CD1c-positive myeloid dendritic cell (primary cell): ENCODE measurements at regions not wholly inside any gene's neighbourhood (a gene's known extent, or its start where the extent isn't known, plus 50 kb on each side); places are given as distances from the start of the nearest gene placed in this dataset.

Experiments
- DNase-seq: peaks from one replicate; pipeline ENCODE4 v3.0.0-alpha.2; 2016; ENCODE audit errors: extremely low spot score

GRCh38 chr4:182066037-182066436, 177.2 kb upstream of the TENM3 start:
- no peak for DNase-seq

DNA sequence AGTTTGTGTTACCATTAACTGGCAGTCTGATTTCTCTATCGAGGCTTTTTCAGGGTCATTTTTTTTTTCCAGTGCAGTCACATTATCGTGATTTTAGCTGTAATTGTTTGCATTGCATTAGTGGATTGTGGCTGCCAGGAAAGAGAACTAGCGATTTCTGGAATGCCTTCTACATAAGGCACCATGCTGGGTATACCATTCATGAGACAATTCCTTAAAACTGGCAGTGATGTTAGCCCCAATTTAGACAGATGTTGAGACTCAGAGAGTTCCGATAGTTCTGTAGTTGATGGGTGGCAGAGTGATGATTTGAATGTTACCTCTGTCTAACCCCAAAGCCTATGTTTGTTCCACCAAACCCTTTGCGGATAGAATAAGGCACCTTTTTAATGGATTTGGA, 175.4 kb upstream of the TENM3 start:
- no peak for DNase-seq

- no peak for DNase-seq
These were observed 174.3 kb upstream of the TENM3 start for GRCh38 chr4:182068920-182069319.

DNA sequence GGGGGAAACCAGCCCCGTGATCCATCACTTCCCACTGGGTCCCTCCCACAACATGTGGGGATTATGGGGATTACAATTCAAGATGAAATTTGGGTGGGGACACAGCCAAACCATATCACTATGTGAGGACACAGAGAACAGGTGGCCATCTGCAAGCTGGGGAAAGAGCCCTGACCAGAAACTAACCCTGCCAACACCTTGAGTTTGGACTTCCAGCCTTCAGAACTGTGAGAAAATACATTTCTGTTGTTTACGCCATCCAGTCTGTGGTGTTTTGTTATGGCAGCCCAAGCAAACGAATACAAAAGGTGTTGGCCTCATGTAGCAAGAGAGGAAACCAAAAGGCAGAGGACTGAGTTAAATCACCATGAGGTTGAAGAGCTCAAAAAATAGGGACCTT, 169.9 kb upstream of the TENM3 start:
- no peak for DNase-seq

DNA sequence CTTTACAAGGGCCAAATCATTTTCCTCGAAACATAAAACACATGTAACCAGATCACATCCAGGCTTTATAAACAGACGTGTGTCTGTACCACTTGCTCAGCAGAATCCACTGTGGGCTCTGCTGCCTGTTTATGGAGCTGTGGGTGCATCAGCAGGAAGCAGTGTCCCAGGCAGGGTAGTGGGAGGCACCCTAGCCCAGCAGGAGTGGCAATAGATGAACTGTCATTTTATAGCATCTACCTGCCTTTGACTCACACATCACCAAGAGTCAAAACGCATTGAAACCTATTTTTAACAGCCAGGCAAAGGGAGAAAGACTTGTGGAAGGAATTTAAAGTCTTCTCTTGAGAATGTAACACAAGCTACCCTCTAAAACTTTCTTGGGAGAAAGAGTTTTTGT, 169.1 kb upstream of the TENM3 start:
- DNase-seq: no peak

DNA sequence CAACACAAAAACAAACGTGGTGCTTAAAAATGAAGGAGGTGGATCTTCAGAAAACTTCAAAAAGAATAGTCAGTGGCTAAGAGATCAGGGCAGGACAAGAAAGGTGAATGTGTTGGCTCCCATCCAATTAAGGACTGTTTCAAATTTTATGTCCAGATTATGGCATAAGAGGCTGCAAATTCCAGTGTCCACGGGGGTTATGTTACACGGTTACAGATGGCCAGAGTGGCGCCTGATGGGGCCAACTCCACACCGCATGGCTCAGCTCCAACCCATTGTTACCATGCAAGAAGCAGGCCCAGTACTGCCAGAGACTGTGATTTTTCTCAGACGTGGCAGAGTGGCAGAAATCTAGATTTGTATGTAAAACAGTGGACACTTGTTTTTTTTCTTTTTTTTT, 168.4 kb upstream of the TENM3 start:
- no peak for DNase-seq

DNA sequence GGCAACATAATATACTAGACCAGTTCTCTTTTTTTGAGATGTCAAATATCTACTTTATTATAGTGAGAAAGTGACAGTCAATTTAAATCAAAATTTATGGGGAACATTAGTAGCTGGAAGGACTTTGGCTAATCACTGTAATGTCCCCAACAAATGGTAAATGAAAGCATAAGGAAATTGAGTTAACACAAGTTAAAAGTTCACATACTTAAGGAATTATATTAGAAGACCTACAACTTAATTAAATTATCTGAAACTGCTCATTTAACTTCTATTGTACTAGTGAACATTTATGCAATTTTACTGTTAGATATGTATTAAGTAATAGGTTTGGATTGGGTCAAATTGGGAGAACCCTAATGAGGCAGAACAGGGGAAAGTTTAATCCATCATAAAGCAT, 160.3 kb upstream of the TENM3 start:
- DNase-seq: no peak

DNA sequence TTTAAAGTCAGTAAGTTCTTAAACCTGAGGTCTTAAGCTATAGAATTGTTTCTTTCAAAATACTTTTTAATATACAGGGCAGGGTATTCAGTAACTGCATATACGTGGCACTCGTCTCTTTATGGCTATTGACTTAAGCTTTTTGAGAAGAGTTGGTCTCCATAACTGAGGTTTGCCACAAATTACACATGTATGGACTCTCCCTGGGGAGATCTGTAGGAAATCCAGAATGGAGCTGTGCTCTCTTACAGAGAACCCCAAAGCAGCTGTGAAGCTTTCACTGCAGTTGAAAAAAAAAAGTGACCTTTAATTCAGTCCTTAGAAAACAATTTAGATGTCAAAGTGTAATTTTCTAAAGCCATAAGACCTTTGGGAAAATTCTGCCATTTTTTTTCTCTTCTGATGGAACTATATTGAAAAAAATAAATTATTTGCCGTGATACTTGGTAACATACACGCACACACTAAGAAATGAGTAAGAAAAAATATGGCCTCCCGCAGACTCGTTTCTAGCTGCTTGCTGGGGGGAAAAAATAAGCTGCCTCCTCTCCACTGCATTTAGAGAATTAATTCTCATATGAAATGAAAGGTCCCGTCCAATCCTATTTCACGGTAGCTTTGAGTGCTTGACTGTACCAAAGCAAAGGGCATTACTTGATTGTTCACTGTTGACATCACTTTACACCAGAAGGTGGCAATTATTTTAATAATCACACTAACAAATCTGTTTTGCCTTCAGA, 159.4 kb upstream of the TENM3 start:
- no peak for DNase-seq

- DNase-seq: no peak
These were observed 158.1 kb upstream of the TENM3 start for GRCh38 chr4:182085051-182085480.

DNA sequence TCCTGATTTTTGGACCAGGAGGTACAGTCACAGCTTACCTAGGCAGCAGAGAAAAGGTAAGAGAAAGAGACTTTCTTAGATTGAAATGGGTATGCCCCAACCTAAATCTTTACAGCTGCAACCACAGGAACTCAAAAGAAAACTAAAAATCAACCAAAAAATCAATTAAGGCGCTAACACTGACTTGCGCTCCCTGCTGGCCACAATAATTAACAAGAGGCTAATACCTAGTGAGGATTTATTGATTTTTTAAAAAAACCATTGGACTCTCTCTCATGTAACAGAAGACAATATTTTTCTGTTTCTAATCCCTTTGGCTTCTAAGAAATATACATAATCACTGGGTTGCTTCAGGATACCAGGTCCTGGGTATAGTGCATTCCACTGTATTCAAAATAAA, 153.9 kb upstream of the TENM3 start:
- DNase-seq: no peak

DNA sequence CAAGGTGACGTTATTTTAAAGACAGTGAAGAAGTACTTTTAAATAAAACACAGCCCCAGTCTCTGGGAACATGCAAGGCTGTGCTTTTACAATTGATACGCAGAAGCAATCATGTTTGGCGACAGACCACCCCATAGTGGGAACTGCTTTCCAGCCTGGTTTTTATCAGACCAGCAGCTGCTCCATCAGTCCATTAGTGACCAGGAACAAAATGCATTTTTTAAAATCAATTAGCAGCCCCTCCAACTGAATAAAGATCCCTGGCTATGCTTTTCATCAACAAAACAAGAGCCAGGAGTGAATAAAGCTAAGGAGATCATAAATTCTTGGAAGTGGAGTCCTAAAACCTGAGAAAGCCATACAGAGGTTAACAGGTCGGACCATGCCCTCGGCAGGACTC, 153.0 kb upstream of the TENM3 start:
- no peak for DNase-seq

DNA sequence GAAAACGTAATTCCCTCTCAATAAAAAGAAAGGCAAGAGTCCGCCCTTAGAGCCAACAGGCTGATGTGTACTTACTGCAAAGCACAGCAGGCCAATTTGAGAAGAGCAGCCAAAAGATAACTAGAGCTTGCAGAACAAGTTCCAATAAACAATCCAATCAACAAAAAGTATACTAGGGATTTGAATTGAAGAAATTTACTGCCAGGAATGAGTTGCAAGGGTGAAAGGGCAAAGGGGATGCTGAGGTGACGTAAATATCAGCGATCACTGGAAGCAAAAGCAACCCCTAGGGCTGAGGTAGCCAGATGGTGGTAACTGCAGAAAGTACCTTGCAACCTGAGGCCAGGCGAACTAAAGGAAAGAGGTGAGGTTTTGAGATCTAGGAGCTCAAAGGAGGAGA, 152.1 kb upstream of the TENM3 start:
- no peak for DNase-seq

DNA sequence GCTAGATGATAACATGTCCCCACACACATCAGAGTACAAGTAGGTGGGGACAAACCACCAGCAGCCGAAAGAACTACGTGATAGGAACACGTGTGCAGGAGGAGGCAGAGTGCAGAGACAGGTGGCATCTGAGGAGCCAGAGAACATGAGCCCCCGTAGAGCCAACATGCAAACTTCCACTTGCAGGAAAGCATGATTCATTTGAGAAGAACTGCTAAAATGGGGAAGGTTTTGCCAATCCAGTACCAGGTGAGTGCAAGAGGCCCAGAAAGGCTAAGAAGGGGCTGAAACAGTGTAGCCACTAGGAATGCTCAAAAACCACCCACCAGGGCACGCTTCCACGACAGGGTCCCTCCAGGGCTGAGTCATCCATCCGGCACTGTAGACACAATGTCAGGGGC, 149.8 kb upstream of the TENM3 start:
- no peak for DNase-seq

- DNase-seq: no peak
These were observed 149.3 kb upstream of the TENM3 start for GRCh38 chr4:182093935-182094334.

GRCh38 chr4:182101618-182102017, 141.6 kb upstream of the TENM3 start:
- DNase-seq: no peak

GRCh38 chr4:182102576-182102975, 140.6 kb upstream of the TENM3 start:
- DNase-seq: no peak

DNA sequence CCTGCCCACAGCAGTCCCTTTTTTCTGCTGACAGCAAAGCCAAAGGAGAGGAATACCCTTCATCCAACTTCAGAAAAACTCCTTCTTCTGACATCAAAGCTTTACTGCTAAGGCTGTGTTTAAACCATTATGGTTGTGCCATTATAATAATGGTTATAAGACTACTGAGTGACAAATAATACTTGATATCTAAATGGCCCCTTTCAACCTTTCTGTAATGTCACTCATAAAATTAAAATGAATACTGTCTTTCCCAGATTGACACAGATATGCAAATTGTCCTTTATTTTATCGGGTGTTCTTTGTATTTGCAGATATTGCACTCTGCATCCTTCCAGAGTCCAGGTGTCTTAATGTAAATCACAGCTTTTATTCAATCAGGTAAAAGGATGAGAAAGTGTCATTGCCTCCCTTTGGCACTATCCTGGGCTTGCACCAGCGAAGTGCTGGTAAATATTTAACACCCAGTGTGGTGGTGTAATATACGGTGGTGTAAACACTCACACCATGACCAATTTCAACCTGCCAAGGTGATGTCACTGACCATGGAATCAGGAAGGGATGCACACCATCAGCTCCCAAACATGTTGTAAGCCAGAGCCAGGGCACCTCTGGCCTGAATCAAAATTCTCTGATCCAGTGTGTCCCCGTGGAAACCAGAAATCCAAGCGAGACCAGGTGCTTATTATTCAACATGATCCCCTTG, 139.4 kb upstream of the TENM3 start:
- no peak for DNase-seq

DNA sequence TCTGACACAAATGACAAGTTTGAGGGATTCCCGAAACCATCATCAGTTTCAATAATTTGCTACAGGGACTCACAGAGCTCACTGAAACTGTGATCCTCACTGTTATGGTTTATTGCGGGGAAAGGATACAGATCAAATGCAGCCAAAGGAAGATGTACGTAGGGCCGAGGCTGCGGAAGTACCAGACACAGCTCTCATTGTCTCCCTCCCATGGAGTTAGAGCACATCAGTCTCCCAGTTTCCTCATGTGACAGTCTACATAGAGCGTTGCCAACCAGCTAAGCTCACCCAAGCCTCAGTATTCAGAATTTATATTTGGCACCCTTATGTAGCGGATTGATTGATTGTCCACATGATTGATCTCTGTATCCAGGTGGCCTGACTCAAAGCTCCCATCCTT, 137.8 kb upstream of the TENM3 start:
- DNase-seq: no peak

GRCh38 chr4:182107931-182108330, 135.3 kb upstream of the TENM3 start:
- no peak for DNase-seq

DNA sequence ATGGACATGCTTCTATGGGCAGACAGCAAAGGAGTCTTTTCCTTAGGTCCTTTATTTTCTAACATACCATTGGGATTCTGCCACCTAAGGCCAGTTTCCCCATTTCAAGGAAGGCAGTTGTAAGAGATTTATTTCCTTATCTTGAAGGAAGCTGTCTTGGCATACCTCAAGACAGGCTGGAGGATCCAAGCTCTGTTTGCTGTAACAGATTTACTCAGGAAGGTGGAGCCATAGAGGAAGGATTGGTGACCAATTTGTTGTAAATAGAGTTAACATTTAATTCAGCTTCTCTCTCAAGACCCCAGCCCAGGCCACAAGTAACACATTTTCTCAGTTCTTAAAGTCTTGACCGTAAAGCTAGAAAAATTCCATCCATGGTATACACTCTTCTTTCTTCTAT, 131.6 kb upstream of the TENM3 start:
- no peak for DNase-seq

- no peak for DNase-seq
These were observed 129.4 kb upstream of the TENM3 start for GRCh38 chr4:182113779-182114178.

- DNase-seq: no peak
These were observed 118.8 kb upstream of the TENM3 start for GRCh38 chr4:182124359-182124758.

- no peak for DNase-seq
These were observed 117.1 kb upstream of the TENM3 start for GRCh38 chr4:182126096-182126495.

DNA sequence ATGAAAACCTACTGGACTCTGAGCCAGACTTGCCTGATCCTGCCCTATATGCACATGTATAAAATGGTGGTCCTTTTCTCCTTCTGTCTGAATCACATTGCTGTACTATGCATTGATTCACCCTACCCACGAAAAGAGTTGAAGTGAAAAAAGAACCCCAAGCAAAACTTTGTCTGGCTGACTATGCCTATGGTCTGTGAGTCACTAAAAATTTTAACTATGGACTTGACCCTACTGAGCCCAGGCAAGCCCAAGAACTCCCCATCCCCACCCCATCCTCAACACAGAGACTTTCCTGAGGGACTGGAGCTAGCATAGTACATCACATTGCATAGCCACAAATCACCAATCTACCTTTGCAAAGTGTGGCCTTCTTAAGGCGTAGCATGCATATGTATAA, 116.6 kb upstream of the TENM3 start:
- DNase-seq: no peak
